Hepatocyte (in vitro differentiated cells): ENCODE measurements at regions not wholly inside any gene's neighbourhood (a gene's known extent, or its start where the extent isn't known, plus 50 kb on each side); places are given as distances from the start of the nearest gene placed in this dataset.

Experiments
- DNase-seq: peaks from one replicate; pipeline ENCODE4 v3.0.0-alpha.2; 2016; ENCODE audit warnings: low spot score
- H2AFZ ChIP-seq: fragments of 200-600 bp; sonication (generic); 2 replicates; pipeline ENCODE4 v1.6.0; 2016; ENCODE audit warnings: antibody characterized with exemption, mild to moderate bottlenecking
- H3K27ac ChIP-seq: fragments of 200-600 bp; sonication (generic); 2 replicates; pipeline ENCODE4 v1.5.1; 2016; ENCODE audit warnings: mild to moderate bottlenecking
- H3K27me3 ChIP-seq: fragments of 200-600 bp; sonication (generic); 2 replicates; pipeline ENCODE4 v1.6.1; 2016
- H3K36me3 ChIP-seq: fragments of 200-600 bp; sonication (generic); replicated peaks from 2 replicates; pipeline ENCODE4 v1.5.1; 2016; ENCODE audit warnings: low read depth; ENCODE audit not compliant: insufficient read depth
- H3K4me1 ChIP-seq: fragments of 200-600 bp; sonication (generic); 2 replicates; pipeline ENCODE4 v1.5.1; 2016; ENCODE audit warnings: mild to moderate bottlenecking, moderate library complexity; ENCODE audit not compliant: insufficient read depth
- H3K4me2 ChIP-seq: fragments of 200-600 bp; sonication (generic); 2 replicates; pipeline ENCODE4 v1.6.0; 2016
- H3K4me3 ChIP-seq: fragments of 200-600 bp; sonication (generic); 2 replicates; pipeline ENCODE4 v1.5.1; 2016; ENCODE audit warnings: mild to moderate bottlenecking
- H3K79me2 ChIP-seq: fragments of 200-600 bp; sonication (generic); 2 replicates; pipeline ENCODE4 v1.6.0; 2017; ENCODE audit warnings: mild to moderate bottlenecking
- H3K9me2 ChIP-seq: fragments of 200-600 bp; sonication (generic); replicated peaks from 2 replicates; pipeline ENCODE4 v1.6.0; 2017; ENCODE audit warnings: mild to moderate bottlenecking; ENCODE audit not compliant: insufficient read depth
- H3K9me3 ChIP-seq: fragments of 200-600 bp; sonication (generic); 2 replicates; pipeline ENCODE4 v1.5.1; 2016; ENCODE audit warnings: low read depth, mild to moderate bottlenecking
- H4K20me1 ChIP-seq: fragments of 200-600 bp; sonication (generic); 2 replicates; pipeline ENCODE4 v1.6.0; 2016; ENCODE audit warnings: mild to moderate bottlenecking; ENCODE audit not compliant: insufficient read depth, poor library complexity, severe bottlenecking
- EZH2 ChIP-seq: fragments of 200-600 bp; sonication (generic); IDR thresholded peaks from 2 replicates; pipeline ENCODE4 v1.6.1; 2016; ENCODE audit warnings: antibody characterized with exemption, mild to moderate bottlenecking, borderline replicate concordance
- EZH2phosphoT487 ChIP-seq: fragments of 200-600 bp; sonication (generic); IDR thresholded peaks from one replicate; pipeline ENCODE4 v1.6.1; 2018; ENCODE audit warnings: antibody characterized with exemption, mild to moderate bottlenecking, low read depth, moderate library complexity; ENCODE audit not compliant: unreplicated experiment, severe bottlenecking
- WGBS: methylation state at CpG from one replicate; pipeline ENCODE4 v1.1.6; 2016; ENCODE audit warnings: low lambda C conversion rate; ENCODE audit errors: missing lambda C conversion rate; 5-methylcytosine and 5-hydroxymethylcytosine counted together
- TF ChIP-seq, protein P1 (sequence below): fragments of 200-600 bp; sonication (generic); IDR thresholded peaks from 2 replicates; pipeline ENCODE4 v1.5.1; 2016; ENCODE audit warnings: antibody characterized with exemption, mild to moderate bottlenecking; ENCODE audit not compliant: poor library complexity

GRCh38 chr7:51930834-51931233, 614.2 kb upstream of the COBL start:
- DNase-seq: no peak
- no peaks in the 10 kb centered on the region for H3K79me2 ChIP-seq
- 77% methylated on average over 2 of the region's 2 CpGs for WGBS

GRCh38 chr7:51929818-51930217, 613.2 kb upstream of the COBL start:
- no peaks in the 10 kb centered on the region for H3K9me2 ChIP-seq
- no peaks in the 10 kb centered on the region for H3K36me3 ChIP-seq
- no peak overlapping the region for H3K4me2 ChIP-seq
- H3K4me1 ChIP-seq: no peaks in the 10 kb centered on the region
- DNase-seq: no peak
- H4K20me1 ChIP-seq: no peaks in the 10 kb centered on the region
- no peak overlapping the region for H2AFZ ChIP-seq
- 50% methylated on average over 2 of the region's 2 CpGs for WGBS
- H3K79me2 ChIP-seq: no peaks in the 10 kb centered on the region
- no peak overlapping the region for H3K27ac ChIP-seq
- no peaks in the 10 kb centered on the region for H3K27me3 ChIP-seq
- TF ChIP-seq, protein P1, sequence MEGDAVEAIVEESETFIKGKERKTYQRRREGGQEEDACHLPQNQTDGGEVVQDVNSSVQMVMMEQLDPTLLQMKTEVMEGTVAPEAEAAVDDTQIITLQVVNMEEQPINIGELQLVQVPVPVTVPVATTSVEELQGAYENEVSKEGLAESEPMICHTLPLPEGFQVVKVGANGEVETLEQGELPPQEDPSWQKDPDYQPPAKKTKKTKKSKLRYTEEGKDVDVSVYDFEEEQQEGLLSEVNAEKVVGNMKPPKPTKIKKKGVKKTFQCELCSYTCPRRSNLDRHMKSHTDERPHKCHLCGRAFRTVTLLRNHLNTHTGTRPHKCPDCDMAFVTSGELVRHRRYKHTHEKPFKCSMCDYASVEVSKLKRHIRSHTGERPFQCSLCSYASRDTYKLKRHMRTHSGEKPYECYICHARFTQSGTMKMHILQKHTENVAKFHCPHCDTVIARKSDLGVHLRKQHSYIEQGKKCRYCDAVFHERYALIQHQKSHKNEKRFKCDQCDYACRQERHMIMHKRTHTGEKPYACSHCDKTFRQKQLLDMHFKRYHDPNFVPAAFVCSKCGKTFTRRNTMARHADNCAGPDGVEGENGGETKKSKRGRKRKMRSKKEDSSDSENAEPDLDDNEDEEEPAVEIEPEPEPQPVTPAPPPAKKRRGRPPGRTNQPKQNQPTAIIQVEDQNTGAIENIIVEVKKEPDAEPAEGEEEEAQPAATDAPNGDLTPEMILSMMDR: no peak
- TF ChIP-seq EZH2 (no peak), EZH2phosphoT487 (no peak)
- H3K4me3 ChIP-seq: no peak overlapping the region
- H3K9me3 ChIP-seq: no peaks in the 10 kb centered on the region

More at GRCh38 chr7:51930834-51931233, 614.2 kb upstream of the COBL start:
- Histone ChIP-seq H3K27me3 (no peaks in the 10 kb centered on the region), H2AFZ (no peak overlapping the region), H3K4me3 (no peak overlapping the region), H3K9me2 (no peaks in the 10 kb centered on the region), H3K4me1 (no peaks in the 10 kb centered on the region), H3K9me3 (no peaks in the 10 kb centered on the region), H3K36me3 (no peaks in the 10 kb centered on the region), H3K4me2 (no peak overlapping the region), H4K20me1 (no peaks in the 10 kb centered on the region), H3K27ac (no peak overlapping the region)
- TF ChIP-seq, protein P1: no peak
- TF ChIP-seq EZH2phosphoT487 (no peak), EZH2 (no peak)

- Histone ChIP-seq H3K36me3 (no peaks in the 10 kb centered on the region), H2AFZ (no peak overlapping the region), H3K27ac (no peak overlapping the region), H3K4me3 (no peak overlapping the region), H3K9me2 (no peaks in the 10 kb centered on the region), H3K27me3 (no peaks in the 10 kb centered on the region), H3K4me1 (no peaks in the 10 kb centered on the region), H4K20me1 (no peaks in the 10 kb centered on the region), H3K9me3 (no peaks in the 10 kb centered on the region), H3K4me2 (no peak overlapping the region), H3K79me2 (no peaks in the 10 kb centered on the region)
- DNase-seq: no peak
- no peak for TF ChIP-seq EZH2
- TF ChIP-seq, protein P1: no peak
- TF ChIP-seq EZH2phosphoT487: no peak
- WGBS: 76% methylated on average over 6 of the region's 6 CpGs
These were observed 611.1 kb upstream of the COBL start for GRCh38 chr7:51927738-51928137.

- H4K20me1 ChIP-seq: no peaks in the 10 kb centered on the region
- no peaks in the 10 kb centered on the region for H3K36me3 ChIP-seq
- no peak for DNase-seq
- no peaks in the 10 kb centered on the region for H3K79me2 ChIP-seq
- H3K4me3 ChIP-seq: no peak overlapping the region
- H3K27me3 ChIP-seq: no peaks in the 10 kb centered on the region
- H3K4me2 ChIP-seq: no peak overlapping the region
- no peaks in the 10 kb centered on the region for H3K9me3 ChIP-seq
- no peak overlapping the region for H2AFZ ChIP-seq
- H3K4me1 ChIP-seq: no peaks in the 10 kb centered on the region
- 76% methylated on average over 3 of the region's 3 CpGs for WGBS
- TF ChIP-seq, protein P1: no peak
- TF ChIP-seq EZH2 (no peak), EZH2phosphoT487 (no peak)
- no peak overlapping the region for H3K27ac ChIP-seq
- no peaks in the 10 kb centered on the region for H3K9me2 ChIP-seq
These were observed 602.0 kb upstream of the COBL start for GRCh38 chr7:51918581-51918980.
